OCI-LY1 (cell line): ENCODE measurements at regions not wholly inside any gene's neighbourhood (a gene's known extent, or its start where the extent isn't known, plus 50 kb on each side); places are given as distances from the start of the nearest gene placed in this dataset.

Experiments used
- H2AFZ ChIP-seq: fragments of 200-600 bp; sonication (generic), shearing (Covaris generic); 2 replicates; pipeline ENCODE4 v1.6.0; 2014; ENCODE audit warnings: antibody characterized with exemption, mild to moderate bottlenecking, low read length
- H3F3A ChIP-seq: fragments of 200-600 bp; sonication (generic), shearing (Covaris generic); 2 replicates; pipeline ENCODE4 v1.6.0; 2014; ENCODE audit warnings: mild to moderate bottlenecking, antibody characterized with exemption, low read length, moderate library complexity; ENCODE audit not compliant: insufficient read depth
- H3K27ac ChIP-seq: fragments of 200-600 bp; sonication (generic); 2 replicates; pipeline ENCODE4 v1.5.1; 2014; ENCODE audit warnings: low read length, mixed run types, mild to moderate bottlenecking, low read depth; ENCODE audit not compliant: poor library complexity, severe bottlenecking
- H3K27me3 ChIP-seq: fragments of 200-600 bp; sonication (generic); 2 replicates; pipeline ENCODE4 v1.6.0; 2014; ENCODE audit warnings: antibody characterized with exemption, mild to moderate bottlenecking, low read length, moderate library complexity; ENCODE audit not compliant: insufficient read depth
- H3K36me3 ChIP-seq: fragments of 200-600 bp; sonication (generic); 2 replicates; pipeline ENCODE4 v1.6.1; 2014; ENCODE audit warnings: mild to moderate bottlenecking, antibody characterized with exemption, low read length, moderate library complexity, mixed read lengths; ENCODE audit not compliant: insufficient read depth
- H3K4me1 ChIP-seq: fragments of 200-600 bp; sonication (generic); 2 replicates; pipeline ENCODE4 v1.5.1; 2014; ENCODE audit warnings: mild to moderate bottlenecking, low read length, moderate library complexity; ENCODE audit not compliant: insufficient read depth, severe bottlenecking
- H3K4me2 ChIP-seq: fragments of 200-600 bp; sonication (generic), shearing (Covaris generic); 2 replicates; pipeline ENCODE4 v1.6.1; 2014; ENCODE audit warnings: low read length
- H3K4me3 ChIP-seq: fragments of 200-600 bp; sonication (generic); 2 replicates; pipeline ENCODE4 v1.5.1; 2014; ENCODE audit warnings: low read length, low read depth, mild to moderate bottlenecking, mixed read lengths; ENCODE audit not compliant: poor library complexity, severe bottlenecking
- H3K79me2 ChIP-seq: fragments of 200-600 bp; shearing (Covaris generic); 2 replicates; pipeline ENCODE4 v1.6.1; 2016; ENCODE audit warnings: mixed run types, low read length, mixed read lengths; ENCODE audit not compliant: insufficient read depth
- H3K9ac ChIP-seq: fragments of 200-600 bp; sonication (generic), shearing (Covaris generic); 2 replicates; pipeline ENCODE4 v1.6.1; 2014; ENCODE audit warnings: mild to moderate bottlenecking, low read length, mixed read lengths
- H3K9me2 ChIP-seq: fragments of 200-600 bp; sonication (generic), shearing (Covaris generic); 2 replicates; pipeline ENCODE4 v1.6.1; 2014; ENCODE audit warnings: low read depth, mild to moderate bottlenecking, low read length, mixed read lengths
- H3K9me3 ChIP-seq: fragments of 200-600 bp; shearing (Covaris generic); 2 replicates; pipeline ENCODE4 v1.6.1; 2014; ENCODE audit warnings: low read length, mixed read lengths
- H4K20me1 ChIP-seq: fragments of 200-600 bp; sonication (generic), shearing (Covaris generic); 2 replicates; pipeline ENCODE4 v1.6.0; 2016; ENCODE audit warnings: mild to moderate bottlenecking, low read length; ENCODE audit not compliant: insufficient read depth
- EZH2 ChIP-seq: fragments of 200-600 bp; sonication (generic), shearing (Covaris generic); IDR thresholded peaks from 2 replicates; pipeline ENCODE4 v1.8.0; 2017; ENCODE audit warnings: borderline replicate concordance, mixed run types, mild to moderate bottlenecking, antibody characterized with exemption, low read length, moderate library complexity, mixed read lengths
- TF ChIP-seq, protein P1 (sequence below): fragments of 200-600 bp; sonication (generic), shearing (Covaris generic); IDR thresholded peaks from 2 replicates; pipeline ENCODE4 v1.5.1; 2017; ENCODE audit warnings: mild to moderate bottlenecking, antibody characterized with exemption, low read length, moderate library complexity, mixed read lengths

DNA sequence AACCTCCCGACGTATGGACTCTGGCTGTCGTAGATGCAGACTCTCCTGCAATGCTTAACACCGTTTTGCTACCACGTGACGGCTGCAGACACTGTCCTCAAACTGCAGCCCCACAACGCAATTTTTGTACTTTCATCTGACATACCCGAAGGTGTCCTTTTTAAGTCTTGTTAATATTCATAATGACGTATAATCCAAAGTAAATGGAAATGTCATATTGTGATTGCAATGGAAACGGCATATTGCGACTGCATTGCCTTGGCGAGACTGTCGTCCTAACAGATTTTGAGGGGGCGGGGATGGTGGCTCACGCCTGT lies 79.3 kb upstream of the TBC1D3K start:
- Histone ChIP-seq H3K79me2 (no peaks in the 10 kb centered on the region), H3K27me3 (no peaks in the 10 kb centered on the region), H4K20me1 (no peaks in the 10 kb centered on the region), H3F3A (no peaks in the 10 kb centered on the region), H3K9ac (no peak overlapping the region), H3K27ac (no peak overlapping the region), H3K4me2 (peak overlapping the region; percentile 53), H3K9me2 (no peaks in the 10 kb centered on the region), H3K36me3 (no peaks in the 10 kb centered on the region), H2AFZ (no peak overlapping the region), H3K4me3 (no peak overlapping the region), H3K9me3 (no peaks in the 10 kb centered on the region), H3K4me1 (peaks cover 10% of the 10 kb centered on the region)
- TF ChIP-seq, protein P1, sequence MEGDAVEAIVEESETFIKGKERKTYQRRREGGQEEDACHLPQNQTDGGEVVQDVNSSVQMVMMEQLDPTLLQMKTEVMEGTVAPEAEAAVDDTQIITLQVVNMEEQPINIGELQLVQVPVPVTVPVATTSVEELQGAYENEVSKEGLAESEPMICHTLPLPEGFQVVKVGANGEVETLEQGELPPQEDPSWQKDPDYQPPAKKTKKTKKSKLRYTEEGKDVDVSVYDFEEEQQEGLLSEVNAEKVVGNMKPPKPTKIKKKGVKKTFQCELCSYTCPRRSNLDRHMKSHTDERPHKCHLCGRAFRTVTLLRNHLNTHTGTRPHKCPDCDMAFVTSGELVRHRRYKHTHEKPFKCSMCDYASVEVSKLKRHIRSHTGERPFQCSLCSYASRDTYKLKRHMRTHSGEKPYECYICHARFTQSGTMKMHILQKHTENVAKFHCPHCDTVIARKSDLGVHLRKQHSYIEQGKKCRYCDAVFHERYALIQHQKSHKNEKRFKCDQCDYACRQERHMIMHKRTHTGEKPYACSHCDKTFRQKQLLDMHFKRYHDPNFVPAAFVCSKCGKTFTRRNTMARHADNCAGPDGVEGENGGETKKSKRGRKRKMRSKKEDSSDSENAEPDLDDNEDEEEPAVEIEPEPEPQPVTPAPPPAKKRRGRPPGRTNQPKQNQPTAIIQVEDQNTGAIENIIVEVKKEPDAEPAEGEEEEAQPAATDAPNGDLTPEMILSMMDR: no peak; the same call in 1 of the 2 replicates
- no peak for TF ChIP-seq EZH2

DNA sequence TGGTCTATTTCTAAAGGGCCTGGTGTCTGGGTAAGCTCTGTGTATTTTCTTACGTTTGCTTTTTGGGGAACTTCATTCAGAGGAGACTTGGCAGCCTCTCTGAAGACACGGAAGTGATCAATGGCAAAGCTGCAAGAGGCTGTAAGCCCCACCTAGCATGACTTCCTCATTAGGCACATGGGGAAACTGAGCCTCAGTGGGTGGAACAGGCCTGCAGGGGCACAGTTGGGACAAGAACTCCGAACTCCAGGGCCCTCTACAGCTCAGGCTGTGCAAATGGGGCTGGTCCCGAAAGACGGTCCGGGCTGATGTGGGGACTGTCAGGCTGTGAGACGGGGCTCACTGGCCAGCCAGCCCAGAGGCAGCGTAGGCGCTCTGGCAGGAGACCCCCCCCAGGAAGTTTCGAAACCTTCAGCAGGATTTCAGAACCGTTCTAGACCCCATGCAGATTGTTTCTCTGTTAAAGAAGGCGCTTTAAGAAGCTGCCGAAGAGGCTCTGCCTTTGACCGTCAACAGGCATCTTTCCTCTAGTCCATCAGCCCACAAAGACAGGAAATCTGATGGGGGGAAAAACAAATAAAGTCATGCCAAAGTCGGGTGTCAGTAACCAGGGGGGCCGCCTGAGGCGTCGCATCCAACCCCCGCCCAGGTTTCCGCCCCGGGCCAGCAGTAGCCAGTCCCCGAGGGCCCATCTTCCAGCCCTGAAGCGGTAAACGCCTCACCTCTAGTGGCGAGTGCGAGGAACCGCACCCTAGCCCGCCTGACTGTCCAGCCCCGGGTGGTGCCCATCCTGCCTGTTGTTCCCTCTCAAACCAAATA lies 79.8 kb upstream of the TBC1D3K start:
- H3K4me1 ChIP-seq: peaks cover 10% of the 10 kb centered on the region
- H3K4me3 ChIP-seq: peak overlapping the region; percentile 31
- H3K36me3 ChIP-seq: no peaks in the 10 kb centered on the region
- no peaks in the 10 kb centered on the region for H3K79me2 ChIP-seq
- H3K9me2 ChIP-seq: no peaks in the 10 kb centered on the region
- peak overlapping the region; percentile 53 for H3K4me2 ChIP-seq
- no peaks in the 10 kb centered on the region for H3K27me3 ChIP-seq
- no peaks in the 10 kb centered on the region for H3F3A ChIP-seq
- TF ChIP-seq EZH2: no peak
- TF ChIP-seq, protein P1: peak; percentile 76
- H2AFZ ChIP-seq: peak overlapping the region; percentile 33; the same call in 1 of the 2 replicates
- peak overlapping the region; percentile 7; the same call in 1 of the 2 replicates for H3K9ac ChIP-seq
- no peaks in the 10 kb centered on the region for H4K20me1 ChIP-seq
- H3K27ac ChIP-seq: no peak overlapping the region
- H3K9me3 ChIP-seq: no peaks in the 10 kb centered on the region

DNA sequence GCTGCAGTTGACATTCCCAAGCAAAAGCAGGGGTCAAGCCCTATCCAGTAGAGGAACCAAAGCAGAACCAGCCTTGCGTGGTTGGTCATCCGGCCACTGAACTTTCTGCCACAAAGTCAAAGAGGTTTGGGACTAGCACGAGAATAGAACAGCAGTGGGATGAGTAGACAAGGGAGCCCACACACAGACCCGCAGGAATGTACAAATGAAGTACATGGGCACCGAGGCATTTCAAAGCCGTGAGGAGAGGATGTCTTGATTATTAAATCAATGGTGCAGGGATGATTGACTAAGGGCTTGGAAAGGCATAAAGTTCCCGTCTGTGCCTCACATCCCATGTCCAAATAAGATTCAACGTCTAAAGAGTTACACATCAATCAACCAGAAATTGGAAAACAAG lies 81.8 kb upstream of the TBC1D3K start:
- no peaks in the 10 kb centered on the region for H3K9me2 ChIP-seq
- H3K9ac ChIP-seq: no peak overlapping the region
- no peak overlapping the region for H3K27ac ChIP-seq
- no peak overlapping the region for H2AFZ ChIP-seq
- no peak overlapping the region for H3K4me3 ChIP-seq
- peaks cover 10% of the 10 kb centered on the region for H3K4me1 ChIP-seq
- H4K20me1 ChIP-seq: no peaks in the 10 kb centered on the region
- H3K4me2 ChIP-seq: no peak overlapping the region
- no peaks in the 10 kb centered on the region for H3K79me2 ChIP-seq
- no peaks in the 10 kb centered on the region for H3K27me3 ChIP-seq
- no peaks in the 10 kb centered on the region for H3F3A ChIP-seq
- no peak for TF ChIP-seq EZH2
- TF ChIP-seq, protein P1: no peak
- no peaks in the 10 kb centered on the region for H3K36me3 ChIP-seq
- no peaks in the 10 kb centered on the region for H3K9me3 ChIP-seq
